ENCODE measurements at regions not wholly inside any gene's neighbourhood (a gene's known extent, or its start where the extent isn't known, plus 50 kb on each side); places are given as distances from the start of the nearest gene placed in this dataset.

DNA sequence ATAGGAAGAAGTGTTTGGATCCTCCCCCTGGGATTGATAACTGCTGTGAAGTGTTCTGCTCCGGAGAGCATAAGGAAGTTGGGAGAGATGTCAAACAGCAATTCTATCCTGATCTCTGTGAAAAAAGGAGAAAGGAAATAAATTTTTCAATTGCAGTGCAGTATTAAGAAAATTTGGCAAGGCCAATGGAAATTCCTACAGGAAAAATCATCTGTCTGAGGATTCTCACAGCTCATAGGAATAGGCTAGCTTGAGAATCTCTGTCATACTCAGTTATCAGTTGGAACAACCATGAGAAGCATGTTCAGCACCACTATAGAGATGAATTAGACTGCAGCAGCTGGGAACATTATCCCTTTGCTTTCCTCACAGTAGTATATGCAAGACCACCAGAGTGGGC lies 1238.9 kb upstream of the MIR17HG start:
- TF ChIP-seq EZH2 (IDR thresholded peaks at IDR 0.05): no peak
- no peak for TF ChIP-seq EZH2phosphoT487 (IDR thresholded peaks at IDR 0.05)
- no peak for TF ChIP-seq CTCF (IDR thresholded peaks at IDR 0.05)
- no peaks in the 10 kb centered on the region for H3K4me1 ChIP-seq
- no peak overlapping the region for H3K4me3 ChIP-seq
- Mint-ChIP-seq H3K4me1 (peaks cover 3% of the 10 kb centered on the region), H3K9me3 (peaks cover 6% of the 10 kb centered on the region), H3K27me3 (ENCODE audit: insufficient read depth, low read depth) (no peaks in the 10 kb centered on the region), H3K36me3 (no peaks in the 10 kb centered on the region), H3K27ac (no peak overlapping the region), H3K4me3 (no peak overlapping the region)
- no peaks in the 10 kb centered on the region for H3K79me2 ChIP-seq (ENCODE audit: low read depth)
- no peak for DNase-seq (ENCODE audit: low spot score)
- no peaks in the 10 kb centered on the region for H3F3A ChIP-seq (ENCODE audit: low read depth)
- no peaks in the 10 kb centered on the region for H3K9me3 ChIP-seq (ENCODE audit: low read depth)
- no peaks in the 10 kb centered on the region for H3K36me3 ChIP-seq
- no peak overlapping the region for H3K4me2 ChIP-seq
- no peak overlapping the region for H3K27ac ChIP-seq
- H3K27me3 ChIP-seq: no peaks in the 10 kb centered on the region
- no peak overlapping the region for H3K9ac ChIP-seq
- no peaks in the 10 kb centered on the region for H4K20me1 ChIP-seq (ENCODE audit: low read depth)
- H2AFZ ChIP-seq (replicated peaks): no peak overlapping the region

DNA sequence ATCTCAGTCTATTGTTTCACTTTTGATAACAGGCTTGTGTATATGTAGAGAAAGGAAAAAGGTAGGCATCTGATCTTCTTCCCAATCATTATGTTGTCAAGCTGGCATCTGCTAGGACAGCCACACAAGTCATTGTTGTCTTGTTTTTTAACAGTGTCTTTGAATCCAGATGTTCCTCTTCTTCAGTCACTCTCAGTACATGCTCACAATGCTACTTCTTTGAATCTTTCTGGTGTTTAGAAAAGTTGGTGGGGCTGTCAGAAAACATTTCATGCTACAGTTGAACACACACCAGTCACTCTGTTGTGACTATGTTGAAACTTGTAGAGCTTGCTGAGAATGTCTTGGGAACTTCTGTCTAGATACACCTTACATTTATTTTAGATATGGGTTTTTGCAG lies 1231.4 kb upstream of the MIR17HG start:
- Histone ChIP-seq H3K4me2 (no peak overlapping the region), H3K9ac (no peak overlapping the region), H3K4me3 (no peak overlapping the region), H3K79me2 (ENCODE audit: low read depth) (no peaks in the 10 kb centered on the region), H3K9me3 (ENCODE audit: low read depth) (no peaks in the 10 kb centered on the region), H3K4me1 (no peaks in the 10 kb centered on the region), H3F3A (ENCODE audit: low read depth) (no peaks in the 10 kb centered on the region), H2AFZ (replicated peaks) (no peak overlapping the region), H3K27me3 (no peaks in the 10 kb centered on the region), H3K27ac (no peak overlapping the region), H3K36me3 (no peaks in the 10 kb centered on the region), H4K20me1 (ENCODE audit: low read depth) (no peaks in the 10 kb centered on the region)
- H3K4me3 Mint-ChIP-seq: no peak overlapping the region
- no peak for TF ChIP-seq EZH2 (IDR thresholded peaks at IDR 0.05)
- no peak for TF ChIP-seq CTCF (IDR thresholded peaks at IDR 0.05)
- no peak for TF ChIP-seq EZH2phosphoT487 (IDR thresholded peaks at IDR 0.05)
- H3K4me1 Mint-ChIP-seq: peaks cover 5% of the 10 kb centered on the region
- no peaks in the 10 kb centered on the region for H3K9me3 Mint-ChIP-seq
- DNase-seq (ENCODE audit: low spot score): no peak
- no peak overlapping the region for H3K27ac Mint-ChIP-seq
- H3K36me3 Mint-ChIP-seq: no peaks in the 10 kb centered on the region
- H3K27me3 Mint-ChIP-seq (ENCODE audit: insufficient read depth, low read depth): no peaks in the 10 kb centered on the region

GRCh38 chr13:90118467-90119071 lies 1228.9 kb upstream of the MIR17HG start:
- no peaks in the 10 kb centered on the region for H3K4me1 ChIP-seq
- no peaks in the 10 kb centered on the region for H3F3A ChIP-seq (ENCODE audit: low read depth)
- H3K9me3 ChIP-seq (ENCODE audit: low read depth): no peaks in the 10 kb centered on the region
- H3K36me3 Mint-ChIP-seq: no peaks in the 10 kb centered on the region
- H3K9ac ChIP-seq: no peak overlapping the region
- DNase-seq (ENCODE audit: low spot score): no peak
- H3K27ac ChIP-seq: no peak overlapping the region
- H3K27ac Mint-ChIP-seq: no peak overlapping the region
- no peaks in the 10 kb centered on the region for H3K27me3 ChIP-seq
- peak overlapping the region; percentile 95 for H2AFZ ChIP-seq (replicated peaks)
- TF ChIP-seq EZH2phosphoT487 (IDR thresholded peaks at IDR 0.05) (no peak), EZH2 (IDR thresholded peaks at IDR 0.05) (no peak), CTCF (IDR thresholded peaks at IDR 0.05) (no peak)
- H3K79me2 ChIP-seq (ENCODE audit: low read depth): no peaks in the 10 kb centered on the region
- H3K4me3 ChIP-seq: no peak overlapping the region
- no peaks in the 10 kb centered on the region for H3K27me3 Mint-ChIP-seq (ENCODE audit: insufficient read depth, low read depth)
- peaks cover 5% of the 10 kb centered on the region for H3K4me1 Mint-ChIP-seq
- no peak overlapping the region for H3K4me2 ChIP-seq
- H4K20me1 ChIP-seq (ENCODE audit: low read depth): no peaks in the 10 kb centered on the region
- no peak overlapping the region for H3K4me3 Mint-ChIP-seq
- no peaks in the 10 kb centered on the region for H3K9me3 Mint-ChIP-seq
- no peaks in the 10 kb centered on the region for H3K36me3 ChIP-seq

Data from neural progenitor cell (in vitro differentiated cells).